ENCODE measurements at regions not wholly inside any gene's neighbourhood (a gene's known extent, or its start where the extent isn't known, plus 50 kb on each side); places are given as distances from the start of the nearest gene placed in this dataset.
"Not testable (repeated sequence)": the region's sequence is repeated elsewhere in the genome, so short reads cannot be mapped to it uniquely, and the experiment has no call there.

DNA sequence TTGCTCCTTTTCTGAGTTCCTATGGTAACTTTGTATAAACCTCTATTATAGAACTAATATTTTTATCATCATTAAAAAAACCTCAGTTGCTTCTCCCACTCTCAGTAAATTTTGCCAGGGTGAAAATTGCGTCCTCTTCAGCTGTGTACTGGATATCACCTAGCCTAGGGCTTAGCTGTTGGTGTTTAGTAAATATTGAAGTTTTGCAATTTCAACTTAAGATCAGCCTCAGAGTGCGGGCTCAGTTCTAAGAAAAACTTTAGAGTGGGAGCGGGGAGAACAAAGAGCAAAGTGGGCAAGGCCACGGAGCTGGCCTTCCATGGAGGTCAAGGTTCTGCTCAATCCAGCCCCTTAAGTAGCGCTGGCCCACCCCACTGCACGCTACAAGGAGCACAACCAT, 488.3 kb upstream of the SPRED2 start:
- Mint-ChIP-seq H3K4me1 (ENCODE audit: low read depth) (no peaks in the 10 kb centered on the region), H3K4me3 (no peak overlapping the region), H3K27me3 (no peaks in the 10 kb centered on the region), H3K9me3 (peaks cover 2% of the 10 kb centered on the region), H3K36me3 (ENCODE audit: low read depth) (no peaks in the 10 kb centered on the region), H3K27ac (no peak overlapping the region)
- no peak for DNase-seq

DNA sequence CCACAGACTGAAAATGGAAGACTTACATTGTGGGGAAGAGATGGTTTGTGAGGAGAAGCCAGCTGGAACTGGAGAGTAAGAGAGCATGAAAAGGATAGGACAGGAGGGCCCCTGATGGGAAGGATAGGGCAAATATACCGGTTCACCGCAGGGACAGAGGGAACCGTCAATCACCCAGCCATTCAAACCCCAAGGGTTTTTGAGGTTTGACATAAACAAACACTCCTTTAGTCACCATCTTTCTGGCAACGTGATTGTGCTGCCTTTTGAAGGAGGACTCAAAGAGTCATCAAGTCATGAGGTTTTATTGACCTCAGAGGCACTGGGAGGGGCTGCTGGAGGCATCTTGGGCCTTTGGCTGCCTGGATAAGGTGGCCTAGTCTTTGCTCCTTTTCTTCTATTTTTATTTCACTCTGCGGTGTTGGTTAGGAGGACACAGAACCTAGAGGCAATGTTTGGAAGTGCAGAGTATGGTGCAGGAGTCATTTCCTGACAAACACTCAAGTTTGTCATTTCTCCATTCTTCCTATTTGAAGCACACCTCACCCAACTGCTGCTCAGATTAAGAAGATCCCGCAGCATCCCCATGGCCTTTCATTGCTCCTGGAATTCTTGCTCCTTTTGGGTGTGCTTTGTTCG, 487.3 kb upstream of the SPRED2 start:
- no peaks in the 10 kb centered on the region for H3K4me1 Mint-ChIP-seq (ENCODE audit: low read depth)
- no peaks in the 10 kb centered on the region for H3K27me3 Mint-ChIP-seq
- H3K4me3 Mint-ChIP-seq = no peak overlapping the region
- no peaks in the 10 kb centered on the region for H3K36me3 Mint-ChIP-seq (ENCODE audit: low read depth)
- H3K9me3 Mint-ChIP-seq = peaks cover 2% of the 10 kb centered on the region
- no peak overlapping the region for H3K27ac Mint-ChIP-seq
- DNase-seq = no peak

GRCh38 chr2:65918760-65919187, 486.4 kb upstream of the SPRED2 start:
- no peaks in the 10 kb centered on the region for H3K4me1 Mint-ChIP-seq (ENCODE audit: low read depth)
- no peak for DNase-seq
- peaks cover 2% of the 10 kb centered on the region for H3K9me3 Mint-ChIP-seq
- no peak overlapping the region for H3K4me3 Mint-ChIP-seq
- no peak overlapping the region for H3K27ac Mint-ChIP-seq
- H3K27me3 Mint-ChIP-seq = no peaks in the 10 kb centered on the region
- no peaks in the 10 kb centered on the region for H3K36me3 Mint-ChIP-seq (ENCODE audit: low read depth)

DNA sequence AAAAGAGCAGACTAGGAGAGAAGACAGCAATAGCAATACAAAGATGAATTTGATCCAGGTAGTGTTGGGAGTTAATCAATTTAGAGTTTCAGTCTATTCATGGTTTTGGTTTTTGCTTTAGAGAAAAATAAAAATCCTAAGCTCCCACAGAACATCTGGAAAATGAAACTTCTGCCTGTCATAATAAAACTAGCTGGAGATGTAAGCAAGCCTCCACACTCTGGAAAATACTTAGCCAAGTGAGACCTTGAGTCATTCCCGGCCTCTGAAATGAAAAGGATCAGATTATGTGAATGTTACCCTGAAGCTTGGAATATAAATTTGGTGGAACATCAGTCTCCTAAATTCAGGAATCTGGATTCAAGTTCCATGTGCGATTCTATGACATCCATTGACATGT, 485.6 kb upstream of the SPRED2 start:
- H3K4me1 Mint-ChIP-seq (ENCODE audit: low read depth) = no peaks in the 10 kb centered on the region
- peaks cover 2% of the 10 kb centered on the region for H3K9me3 Mint-ChIP-seq
- no peak overlapping the region for H3K4me3 Mint-ChIP-seq
- H3K27me3 Mint-ChIP-seq = no peaks in the 10 kb centered on the region
- DNase-seq = no peak
- H3K36me3 Mint-ChIP-seq (ENCODE audit: low read depth) = no peaks in the 10 kb centered on the region
- no peak overlapping the region for H3K27ac Mint-ChIP-seq

DNA sequence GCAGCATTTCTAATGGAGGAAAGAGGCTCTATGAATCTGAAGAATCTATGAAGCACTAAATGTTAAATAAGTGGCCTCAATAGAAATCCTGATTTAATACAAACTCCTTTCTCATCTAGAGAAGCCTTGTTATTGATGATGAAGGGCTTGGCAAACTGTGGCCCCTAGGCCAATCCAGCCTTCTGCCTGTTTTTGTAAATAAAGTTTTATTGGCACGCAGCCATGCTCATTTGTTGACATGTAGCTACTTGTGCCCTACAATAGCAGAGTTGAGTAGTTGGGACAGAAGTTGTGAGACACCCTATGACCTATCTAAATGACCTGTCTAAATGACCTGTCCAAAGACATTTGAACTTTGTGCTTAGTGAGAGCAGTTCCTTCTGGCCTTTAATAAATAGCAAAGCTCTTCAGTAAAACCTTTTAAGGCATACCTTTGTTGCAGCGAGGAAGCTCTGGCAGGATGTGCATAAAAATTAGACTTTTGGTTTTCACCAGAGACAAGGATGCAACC, 484.4 kb upstream of the SPRED2 start:
- Mint-ChIP-seq H3K27ac (no peak overlapping the region), H3K9me3 (peaks cover 2% of the 10 kb centered on the region), H3K36me3 (ENCODE audit: low read depth) (no peaks in the 10 kb centered on the region), H3K4me1 (ENCODE audit: low read depth) (no peaks in the 10 kb centered on the region), H3K4me3 (no peak overlapping the region), H3K27me3 (no peaks in the 10 kb centered on the region)
- no peak for DNase-seq

DNA sequence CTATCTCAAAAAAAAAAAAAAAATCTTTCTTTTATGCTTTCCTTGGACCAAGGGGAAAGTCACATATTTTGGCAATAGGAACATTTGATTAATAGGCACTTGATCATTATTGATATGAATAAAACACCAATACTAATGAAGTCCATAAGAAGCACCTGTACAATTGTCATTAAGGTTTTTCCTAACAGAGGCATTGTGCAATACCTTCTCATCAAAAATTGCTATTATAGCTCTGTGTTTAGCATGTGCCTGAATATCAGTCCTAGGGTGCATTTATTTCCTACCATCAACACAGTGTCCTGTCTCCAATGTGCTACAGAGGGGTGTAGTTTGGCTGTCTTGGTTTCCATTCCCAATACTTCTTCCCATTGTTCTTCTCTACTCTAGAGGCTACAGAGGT, 483.8 kb upstream of the SPRED2 start:
- peaks cover 2% of the 10 kb centered on the region for H3K9me3 Mint-ChIP-seq
- no peak overlapping the region for H3K27ac Mint-ChIP-seq
- no peaks in the 10 kb centered on the region for H3K4me1 Mint-ChIP-seq (ENCODE audit: low read depth)
- H3K4me3 Mint-ChIP-seq = no peak overlapping the region
- no peak for DNase-seq
- no peaks in the 10 kb centered on the region for H3K36me3 Mint-ChIP-seq (ENCODE audit: low read depth)
- no peaks in the 10 kb centered on the region for H3K27me3 Mint-ChIP-seq

DNA sequence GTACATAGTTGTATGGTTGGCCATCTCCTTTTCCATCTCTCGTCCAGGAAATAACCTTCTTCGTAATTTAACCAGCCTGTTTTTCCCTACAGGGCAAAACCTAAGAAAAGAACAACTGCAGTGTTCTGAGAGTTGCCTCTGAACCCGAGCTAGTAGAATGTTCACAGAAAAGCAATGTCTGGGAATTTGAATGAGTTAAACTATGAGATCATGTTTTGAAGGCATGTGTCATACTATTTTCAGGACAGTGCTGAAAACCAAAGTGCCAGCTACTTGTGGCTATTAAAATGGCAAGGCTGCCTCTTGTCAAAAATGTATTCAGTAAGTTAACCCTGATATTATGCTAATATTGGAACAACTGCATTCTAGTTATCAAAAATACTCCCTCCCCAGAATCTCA, 482.9 kb upstream of the SPRED2 start:
- Mint-ChIP-seq H3K27me3 (no peaks in the 10 kb centered on the region), H3K9me3 (peaks cover 2% of the 10 kb centered on the region), H3K4me1 (ENCODE audit: low read depth) (no peaks in the 10 kb centered on the region), H3K36me3 (ENCODE audit: low read depth) (no peaks in the 10 kb centered on the region), H3K27ac (no peak overlapping the region), H3K4me3 (no peak overlapping the region)
- DNase-seq = no peak

- H3K36me3 Mint-ChIP-seq (ENCODE audit: low read depth) = no peaks in the 10 kb centered on the region
- H3K4me1 Mint-ChIP-seq (ENCODE audit: low read depth) = no peaks in the 10 kb centered on the region
- no peak for DNase-seq
- H3K27me3 Mint-ChIP-seq = no peaks in the 10 kb centered on the region
- H3K27ac Mint-ChIP-seq = no peak overlapping the region
- H3K9me3 Mint-ChIP-seq = peaks cover under 1% of the 10 kb centered on the region
- H3K4me3 Mint-ChIP-seq = no peak overlapping the region
Observed at GRCh38 chr2:65914244-65914786, 481.9 kb upstream of the SPRED2 start.

DNA sequence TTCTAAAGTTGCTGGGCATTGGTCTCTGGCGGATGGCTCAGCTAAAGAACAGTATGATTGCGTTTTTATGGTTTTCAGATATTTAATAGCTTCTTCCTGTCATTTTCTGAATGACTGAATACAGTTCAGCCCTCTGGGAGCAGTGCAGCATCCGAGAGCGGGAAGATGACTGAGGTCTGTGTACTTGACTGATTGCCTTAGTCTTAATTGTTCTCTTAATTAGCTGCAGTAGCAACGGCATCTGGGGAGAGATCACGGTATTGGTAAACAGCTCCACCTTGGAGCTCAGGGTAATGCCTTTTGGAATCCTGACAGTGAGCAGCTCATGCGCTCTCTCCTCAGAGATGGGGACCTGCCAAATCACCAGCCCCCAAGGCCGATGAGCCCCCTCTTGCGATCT, 481.4 kb upstream of the SPRED2 start:
- H3K36me3 Mint-ChIP-seq (ENCODE audit: low read depth) = no peaks in the 10 kb centered on the region
- no peak for DNase-seq
- no peaks in the 10 kb centered on the region for H3K4me1 Mint-ChIP-seq (ENCODE audit: low read depth)
- no peaks in the 10 kb centered on the region for H3K9me3 Mint-ChIP-seq
- no peaks in the 10 kb centered on the region for H3K27me3 Mint-ChIP-seq
- no peak overlapping the region for H3K4me3 Mint-ChIP-seq
- H3K27ac Mint-ChIP-seq = no peak overlapping the region

GRCh38 chr2:65901756-65902155, 469.4 kb upstream of the SPRED2 start:
- H3K4me1 Mint-ChIP-seq (ENCODE audit: low read depth) = no peaks in the 10 kb centered on the region
- no peak for DNase-seq
- no peak overlapping the region for H3K4me3 Mint-ChIP-seq
- peaks cover 5% of the 10 kb centered on the region for H3K27me3 Mint-ChIP-seq
- H3K36me3 Mint-ChIP-seq (ENCODE audit: low read depth) = no peaks in the 10 kb centered on the region
- no peak overlapping the region for H3K27ac Mint-ChIP-seq
- H3K9me3 Mint-ChIP-seq = peaks cover 2% of the 10 kb centered on the region

- Mint-ChIP-seq H3K27me3 (peaks cover 5% of the 10 kb centered on the region), H3K36me3 (ENCODE audit: low read depth) (no peaks in the 10 kb centered on the region), H3K9me3 (peaks cover 9% of the 10 kb centered on the region), H3K27ac (no peak overlapping the region), H3K4me1 (ENCODE audit: low read depth) (no peaks in the 10 kb centered on the region), H3K4me3 (no peak overlapping the region)
- DNase-seq = no peak
Observed at GRCh38 chr2:65896446-65896845, 464.0 kb upstream of the SPRED2 start.

DNA sequence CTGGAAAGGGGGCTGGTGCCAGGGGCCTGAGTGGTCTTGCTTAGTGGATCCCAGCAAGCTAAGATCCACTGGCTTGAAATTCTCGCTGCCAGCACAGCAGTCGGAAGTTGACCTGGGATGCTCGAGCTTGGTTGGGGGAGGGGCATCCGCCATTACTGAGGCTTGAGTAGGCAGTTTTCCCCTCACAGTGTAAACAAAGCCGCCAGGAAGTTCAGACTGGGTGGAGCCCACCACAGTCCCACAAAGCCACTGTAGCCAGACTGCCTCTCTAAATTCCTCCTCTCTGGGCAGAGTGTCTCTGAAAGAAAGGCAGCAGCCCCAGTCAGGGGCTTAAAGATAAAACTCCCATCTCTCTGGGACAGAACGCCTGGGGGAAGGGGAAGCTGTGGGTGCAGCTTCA, 457.7 kb upstream of the SPRED2 start:
- H3K9me3 Mint-ChIP-seq = peaks cover 11% of the 10 kb centered on the region
- not testable (repeated sequence) for DNase-seq; H3K36me3 Mint-ChIP-seq (ENCODE audit: low read depth); H3K4me1 Mint-ChIP-seq (ENCODE audit: low read depth); H3K27me3 Mint-ChIP-seq; H3K27ac Mint-ChIP-seq; H3K4me3 Mint-ChIP-seq

GRCh38 chr2:65885266-65885665, 452.9 kb upstream of the SPRED2 start:
- Mint-ChIP-seq H3K27me3 (no peaks in the 10 kb centered on the region), H3K36me3 (ENCODE audit: low read depth) (no peaks in the 10 kb centered on the region), H3K4me3 (no peak overlapping the region), H3K9me3 (no peaks in the 10 kb centered on the region), H3K27ac (no peak overlapping the region), H3K4me1 (ENCODE audit: low read depth) (no peaks in the 10 kb centered on the region)
- DNase-seq = no peak

DNA sequence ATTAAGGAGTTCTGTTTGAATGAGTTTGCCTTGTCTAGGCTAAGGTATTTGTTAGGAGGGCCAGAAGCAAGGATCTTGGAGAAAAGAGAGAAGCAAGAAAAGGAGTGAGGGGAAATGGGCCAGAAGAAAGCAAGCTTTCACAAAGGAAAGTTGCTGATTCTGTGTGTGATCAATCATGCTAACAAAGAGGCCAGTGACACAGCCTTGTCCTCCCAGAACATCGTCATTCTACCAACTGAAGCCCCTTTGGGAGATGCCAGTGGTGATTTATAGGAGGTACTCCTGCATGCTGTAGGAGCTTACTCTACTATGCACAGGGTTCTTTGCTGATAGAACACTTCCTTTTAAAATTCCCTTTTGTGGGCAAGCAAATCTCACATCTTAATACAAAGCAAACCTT, 449.2 kb upstream of the SPRED2 start:
- no peaks in the 10 kb centered on the region for H3K27me3 Mint-ChIP-seq
- H3K9me3 Mint-ChIP-seq = no peaks in the 10 kb centered on the region

GRCh38 chr2:65880436-65880835, 448.0 kb upstream of the SPRED2 start:
- DNase-seq = no peak
- Mint-ChIP-seq H3K27me3 (no peaks in the 10 kb centered on the region), H3K4me1 (ENCODE audit: low read depth) (no peaks in the 10 kb centered on the region), H3K9me3 (no peaks in the 10 kb centered on the region), H3K36me3 (ENCODE audit: low read depth) (no peaks in the 10 kb centered on the region), H3K4me3 (no peak overlapping the region), H3K27ac (no peak overlapping the region)

More for the DNA sequence above, 449.2 kb upstream of the SPRED2 start:
- Mint-ChIP-seq H3K4me1 (ENCODE audit: low read depth) (no peaks in the 10 kb centered on the region), H3K36me3 (ENCODE audit: low read depth) (no peaks in the 10 kb centered on the region), H3K27ac (no peak overlapping the region), H3K4me3 (no peak overlapping the region)
- no peak for DNase-seq

GRCh38 chr2:65878011-65878340, 445.6 kb upstream of the SPRED2 start:
- no peaks in the 10 kb centered on the region for H3K27me3 Mint-ChIP-seq
- DNase-seq = no peak
- no peak overlapping the region for H3K27ac Mint-ChIP-seq
- H3K4me3 Mint-ChIP-seq = no peak overlapping the region
- H3K4me1 Mint-ChIP-seq (ENCODE audit: low read depth) = no peaks in the 10 kb centered on the region
- H3K9me3 Mint-ChIP-seq = no peaks in the 10 kb centered on the region
- H3K36me3 Mint-ChIP-seq (ENCODE audit: low read depth) = no peaks in the 10 kb centered on the region

All from activated T-cell treated with anti-CD3 and anti-CD28 coated beads, Interleukin-2, amount 50 U/mL, for 24 hours (primary cell).